ENCODE measurements at regions not wholly inside any gene's neighbourhood (a gene's known extent, or its start where the extent isn't known, plus 50 kb on each side); places are given as distances from the start of the nearest gene placed in this dataset.

DNA sequence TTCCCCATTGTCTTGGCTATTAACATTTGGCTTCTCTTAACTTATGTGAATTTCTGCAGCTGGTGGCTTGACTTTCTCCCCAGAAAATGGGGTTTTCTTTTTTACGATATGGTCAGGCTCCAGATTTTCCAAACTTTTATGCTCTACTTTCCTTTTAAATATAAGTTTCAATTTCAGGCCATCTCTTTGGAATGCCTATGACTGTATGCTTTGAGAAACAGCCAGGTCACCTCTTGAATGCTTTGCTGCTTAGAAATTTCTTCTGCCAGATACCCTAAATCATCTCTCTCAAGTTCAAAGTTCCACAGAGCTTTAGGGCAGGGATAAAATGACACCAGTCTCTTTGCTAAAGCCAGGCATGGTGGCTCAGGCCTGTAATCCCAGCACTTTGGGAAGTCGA lies 212.9 kb upstream of the SMIM31 start:
- Mint-ChIP-seq H3K36me3 (no peaks in the 10 kb centered on the region), H3K27me3 (peaks cover 3% of the 10 kb centered on the region), H3K4me1 (ENCODE audit: unreplicated experiment) (peaks cover 7% of the 10 kb centered on the region), H3K4me3 (no peak overlapping the region), H3K27ac (no peak overlapping the region), H3K9me3 (peaks cover 6% of the 10 kb centered on the region)
- TF ChIP-seq, protein P1, sequence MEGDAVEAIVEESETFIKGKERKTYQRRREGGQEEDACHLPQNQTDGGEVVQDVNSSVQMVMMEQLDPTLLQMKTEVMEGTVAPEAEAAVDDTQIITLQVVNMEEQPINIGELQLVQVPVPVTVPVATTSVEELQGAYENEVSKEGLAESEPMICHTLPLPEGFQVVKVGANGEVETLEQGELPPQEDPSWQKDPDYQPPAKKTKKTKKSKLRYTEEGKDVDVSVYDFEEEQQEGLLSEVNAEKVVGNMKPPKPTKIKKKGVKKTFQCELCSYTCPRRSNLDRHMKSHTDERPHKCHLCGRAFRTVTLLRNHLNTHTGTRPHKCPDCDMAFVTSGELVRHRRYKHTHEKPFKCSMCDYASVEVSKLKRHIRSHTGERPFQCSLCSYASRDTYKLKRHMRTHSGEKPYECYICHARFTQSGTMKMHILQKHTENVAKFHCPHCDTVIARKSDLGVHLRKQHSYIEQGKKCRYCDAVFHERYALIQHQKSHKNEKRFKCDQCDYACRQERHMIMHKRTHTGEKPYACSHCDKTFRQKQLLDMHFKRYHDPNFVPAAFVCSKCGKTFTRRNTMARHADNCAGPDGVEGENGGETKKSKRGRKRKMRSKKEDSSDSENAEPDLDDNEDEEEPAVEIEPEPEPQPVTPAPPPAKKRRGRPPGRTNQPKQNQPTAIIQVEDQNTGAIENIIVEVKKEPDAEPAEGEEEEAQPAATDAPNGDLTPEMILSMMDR (conservative IDR thresholded peaks at IDR 0.05) = no peak
- no peak for DNase-seq (ENCODE audit: extremely low spot score, unreplicated experiment)

DNA sequence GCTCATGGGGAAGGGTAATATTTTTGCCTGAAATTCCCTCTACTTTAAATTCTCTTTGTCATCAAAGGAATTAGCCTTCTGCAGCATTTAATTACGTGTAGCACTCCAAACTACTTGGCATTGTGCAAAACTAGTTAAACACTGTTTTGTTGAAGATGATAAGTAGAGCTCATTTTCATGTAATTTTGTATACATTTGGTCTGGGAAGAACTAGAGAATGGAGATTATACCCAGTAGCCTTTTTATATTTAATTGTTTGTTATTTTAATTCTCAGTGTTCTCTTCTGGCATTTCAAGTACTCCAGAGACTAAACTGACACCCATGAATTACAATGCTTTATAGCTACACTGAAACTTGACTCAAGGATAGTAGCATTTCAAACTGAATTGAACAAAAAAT lies 211.5 kb upstream of the SMIM31 start:
- DNase-seq (ENCODE audit: extremely low spot score, unreplicated experiment) = no peak
- Mint-ChIP-seq H3K36me3 (no peaks in the 10 kb centered on the region), H3K4me1 (ENCODE audit: unreplicated experiment) (no peaks in the 10 kb centered on the region), H3K27ac (no peak overlapping the region), H3K4me3 (no peak overlapping the region), H3K27me3 (peaks cover 3% of the 10 kb centered on the region), H3K9me3 (peaks cover 6% of the 10 kb centered on the region)
- TF ChIP-seq, protein P1 (conservative IDR thresholded peaks at IDR 0.05) = no peak

DNA sequence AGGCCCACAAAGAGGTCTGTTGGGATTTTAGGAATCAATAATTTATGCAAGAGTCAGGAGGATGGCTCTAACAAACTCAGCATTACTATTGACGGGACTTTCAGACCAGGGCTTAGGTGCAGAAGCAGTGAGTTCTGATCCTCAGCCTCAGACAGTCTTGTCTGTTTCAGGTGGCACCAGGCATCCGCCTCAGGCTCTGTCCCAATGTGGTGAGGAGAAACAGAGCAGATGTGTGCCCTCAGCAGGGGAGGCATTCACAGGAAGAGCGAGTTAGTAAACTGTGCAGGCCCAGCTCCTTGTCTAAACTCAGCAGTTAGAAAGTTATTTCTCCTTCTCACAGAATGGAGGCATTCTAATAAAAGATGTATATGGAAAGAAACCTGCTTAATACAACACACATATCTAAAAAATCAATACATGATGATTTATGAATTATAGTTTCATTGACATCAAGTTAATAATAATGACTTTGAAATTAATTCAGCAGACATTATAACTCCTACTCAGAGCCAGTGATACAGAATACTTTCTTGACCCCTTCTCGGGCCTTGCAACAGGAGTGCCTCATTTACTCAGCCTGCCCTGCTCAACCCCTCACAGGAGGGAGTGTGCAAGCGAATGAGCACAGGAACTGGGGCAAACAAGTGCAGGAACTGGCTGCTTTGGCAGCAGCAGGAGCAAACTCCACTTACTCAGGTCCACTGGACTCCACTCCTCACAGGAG lies 202.8 kb upstream of the SMIM31 start:
- Mint-ChIP-seq H3K36me3 (no peaks in the 10 kb centered on the region), H3K4me3 (no peak overlapping the region)

GRCh38 chr4:164551713-164552040 lies 202.3 kb upstream of the SMIM31 start:
- H3K9me3 Mint-ChIP-seq = peaks cover 5% of the 10 kb centered on the region
- H3K36me3 Mint-ChIP-seq = no peaks in the 10 kb centered on the region
- DNase-seq (ENCODE audit: extremely low spot score, unreplicated experiment) = no peak
- no peak overlapping the region for H3K4me3 Mint-ChIP-seq
- no peak overlapping the region for H3K27ac Mint-ChIP-seq
- H3K4me1 Mint-ChIP-seq (ENCODE audit: unreplicated experiment) = no peaks in the 10 kb centered on the region
- H3K27me3 Mint-ChIP-seq = no peaks in the 10 kb centered on the region
- TF ChIP-seq, protein P1 (conservative IDR thresholded peaks at IDR 0.05) = no peak

More for the DNA sequence above, 202.8 kb upstream of the SMIM31 start:
- Mint-ChIP-seq H3K9me3 (peaks cover 5% of the 10 kb centered on the region), H3K27ac (no peak overlapping the region), H3K4me1 (ENCODE audit: unreplicated experiment) (no peaks in the 10 kb centered on the region), H3K27me3 (no peaks in the 10 kb centered on the region)
- TF ChIP-seq, protein P1 (conservative IDR thresholded peaks at IDR 0.05) = no peak
- DNase-seq (ENCODE audit: extremely low spot score, unreplicated experiment) = no peak

DNA sequence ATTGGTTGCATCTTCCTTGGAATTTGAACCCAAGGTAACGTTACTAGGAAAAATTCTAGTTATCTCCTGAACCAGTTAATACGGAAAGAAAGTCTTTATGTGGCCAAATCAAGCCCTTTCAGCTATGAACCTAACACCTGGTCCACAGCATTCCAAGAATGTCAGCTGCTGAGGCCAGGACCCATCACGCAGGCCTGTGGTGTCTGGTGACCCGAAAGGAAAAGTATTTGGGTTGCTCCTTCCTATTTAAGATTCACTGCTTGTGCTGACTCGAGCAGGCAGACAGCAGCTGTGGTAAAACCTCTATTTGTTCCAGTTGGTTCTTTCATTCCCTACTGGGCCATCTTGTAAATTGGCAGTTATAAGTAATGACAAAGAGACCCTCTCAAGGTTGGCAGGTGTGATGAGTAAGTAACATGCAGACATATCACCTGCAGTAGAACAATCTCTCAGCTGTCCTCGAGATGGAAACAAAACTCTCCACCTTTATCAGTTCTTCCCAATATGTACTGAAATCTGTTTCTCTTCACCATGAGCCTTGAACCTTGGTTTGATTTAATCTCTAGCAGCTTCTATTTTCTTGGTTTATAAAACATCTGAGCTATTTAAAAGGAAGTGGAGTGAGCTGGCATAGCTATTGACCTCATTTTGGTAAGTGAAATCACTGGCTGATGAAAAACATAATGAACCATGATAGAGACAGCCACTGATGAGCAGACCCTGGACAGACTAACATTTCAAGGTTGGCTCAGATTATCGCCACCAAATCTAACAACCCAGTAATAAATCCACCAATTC lies 182.1 kb upstream of the SMIM31 start:
- no peaks in the 10 kb centered on the region for H3K36me3 Mint-ChIP-seq
- no peak overlapping the region for H3K4me3 Mint-ChIP-seq
- no peaks in the 10 kb centered on the region for H3K4me1 Mint-ChIP-seq (ENCODE audit: unreplicated experiment)
- TF ChIP-seq, protein P1 (conservative IDR thresholded peaks at IDR 0.05) = no peak
- H3K27ac Mint-ChIP-seq = no peak overlapping the region
- no peaks in the 10 kb centered on the region for H3K27me3 Mint-ChIP-seq
- no peaks in the 10 kb centered on the region for H3K9me3 Mint-ChIP-seq
- DNase-seq (ENCODE audit: extremely low spot score, unreplicated experiment) = no peak

Data from type B pancreatic cell (in vitro differentiated cells).